HG03135 (cell line): ENCODE measurements at regions not wholly inside any gene's neighbourhood (a gene's known extent, or its start where the extent isn't known, plus 50 kb on each side); places are given as distances from the start of the nearest gene placed in this dataset.

Source experiments
- ATAC-seq: cut with Tn5 transposase; IDR thresholded peaks from one replicate; pipeline ENCODE4 v1.9.1; 2021; ENCODE audit warnings: mild to moderate bottlenecking, moderate library complexity; ENCODE audit not compliant: unreplicated experiment

DNA sequence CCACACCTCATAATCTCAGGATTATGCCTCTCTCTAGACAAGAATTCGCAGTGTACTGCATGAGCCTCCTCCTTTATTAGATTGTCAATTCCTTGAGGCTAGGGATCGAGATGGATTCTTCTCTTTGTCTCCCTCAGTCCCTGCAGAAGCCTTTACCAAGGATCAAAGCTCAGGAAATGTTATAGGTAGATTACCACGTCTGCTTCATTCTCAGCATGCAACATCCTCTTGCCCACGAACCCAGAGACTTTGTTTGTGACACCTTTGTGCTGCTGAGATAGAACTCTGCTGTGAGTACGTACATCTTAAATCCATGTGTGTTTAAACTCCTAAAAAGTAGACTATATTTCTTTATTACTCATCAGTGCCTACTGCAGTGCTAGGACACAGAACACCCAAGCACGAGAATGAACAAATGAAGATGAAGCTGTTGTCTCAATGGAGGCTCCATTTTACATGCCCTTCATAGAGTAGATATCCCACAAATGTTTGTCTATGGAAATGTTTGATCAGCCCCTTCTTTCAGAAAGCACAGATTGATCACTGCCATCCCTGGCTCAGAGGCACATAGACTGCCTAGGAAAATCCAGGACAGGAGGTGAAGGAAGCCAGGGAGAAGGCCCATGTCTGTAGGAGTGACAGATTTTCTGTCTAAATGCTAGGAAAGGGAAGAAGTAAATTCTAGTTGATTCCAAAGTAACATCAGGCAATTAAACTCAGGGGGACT is 98.8 kb upstream of the KLHL29 start:
- ATAC-seq, result no peak

GRCh38 chr2:23286758-23287704 is 97.9 kb upstream of the KLHL29 start:
- ATAC-seq, result no peak

- no peak for ATAC-seq
These were observed 95.3 kb upstream of the KLHL29 start for GRCh38 chr2:23289671-23290070.

- ATAC-seq, result no peak
These were observed 93.7 kb upstream of the KLHL29 start for GRCh38 chr2:23291239-23291638.

DNA sequence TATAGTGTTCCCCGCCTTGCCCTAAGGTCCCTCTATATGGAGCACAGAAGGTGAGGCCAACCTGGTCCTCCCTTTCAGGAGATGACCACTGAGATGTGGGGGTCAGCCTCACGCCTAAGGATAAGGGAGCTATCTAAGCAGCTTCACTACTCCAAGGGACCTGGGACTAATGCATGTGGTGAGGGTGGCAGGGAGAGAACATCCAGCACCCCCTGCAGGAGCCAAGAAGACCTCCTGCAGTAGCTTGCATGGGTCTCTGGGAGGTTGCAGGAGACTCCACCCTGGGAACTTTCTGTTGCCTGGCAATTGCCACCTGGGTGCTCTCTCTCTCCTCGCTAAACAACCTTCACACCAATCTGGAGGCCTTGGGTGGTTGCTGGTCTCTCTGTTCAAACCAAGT is 93.0 kb upstream of the KLHL29 start:
- no peak for ATAC-seq

- ATAC-seq, result no peak
These were observed 91.9 kb upstream of the KLHL29 start for GRCh38 chr2:23293063-23293462.

GRCh38 chr2:23293731-23294130 is 91.2 kb upstream of the KLHL29 start:
- no peak for ATAC-seq

- ATAC-seq, result no peak
These were observed 90.7 kb upstream of the KLHL29 start for GRCh38 chr2:23294238-23294637.

GRCh38 chr2:23296691-23297090 is 88.3 kb upstream of the KLHL29 start:
- no peak for ATAC-seq

GRCh38 chr2:23297112-23297511 is 87.9 kb upstream of the KLHL29 start:
- no peak for ATAC-seq

- ATAC-seq, result no peak
These were observed 86.4 kb upstream of the KLHL29 start for GRCh38 chr2:23298551-23298950.

GRCh38 chr2:23299476-23300195 is 85.3 kb upstream of the KLHL29 start:
- ATAC-seq, result no peak

GRCh38 chr2:23301136-23301535 is 83.8 kb upstream of the KLHL29 start:
- ATAC-seq, result no peak

DNA sequence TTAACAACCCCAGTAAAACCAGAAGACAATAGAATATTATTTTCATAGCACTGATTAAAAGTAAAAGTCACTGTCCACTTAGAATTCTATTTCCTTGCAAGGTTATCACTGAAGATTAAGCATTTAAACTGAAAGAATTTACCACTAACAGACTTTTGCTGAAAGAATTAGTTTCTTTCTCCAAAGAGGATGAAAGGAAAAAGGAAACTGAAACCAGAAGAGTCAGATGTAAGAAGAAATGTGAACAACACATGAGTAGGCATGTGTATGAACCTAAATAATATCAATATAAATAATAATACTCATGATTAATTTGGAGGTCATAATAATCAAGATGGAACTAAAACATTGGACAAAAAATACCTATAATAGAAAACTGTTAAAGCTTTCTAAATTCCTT is 82.4 kb upstream of the KLHL29 start:
- no peak for ATAC-seq

- no peak for ATAC-seq
These were observed 78.6 kb upstream of the KLHL29 start for GRCh38 chr2:23306401-23306800.

- no peak for ATAC-seq
These were observed 73.8 kb upstream of the KLHL29 start for GRCh38 chr2:23311186-23311585.

DNA sequence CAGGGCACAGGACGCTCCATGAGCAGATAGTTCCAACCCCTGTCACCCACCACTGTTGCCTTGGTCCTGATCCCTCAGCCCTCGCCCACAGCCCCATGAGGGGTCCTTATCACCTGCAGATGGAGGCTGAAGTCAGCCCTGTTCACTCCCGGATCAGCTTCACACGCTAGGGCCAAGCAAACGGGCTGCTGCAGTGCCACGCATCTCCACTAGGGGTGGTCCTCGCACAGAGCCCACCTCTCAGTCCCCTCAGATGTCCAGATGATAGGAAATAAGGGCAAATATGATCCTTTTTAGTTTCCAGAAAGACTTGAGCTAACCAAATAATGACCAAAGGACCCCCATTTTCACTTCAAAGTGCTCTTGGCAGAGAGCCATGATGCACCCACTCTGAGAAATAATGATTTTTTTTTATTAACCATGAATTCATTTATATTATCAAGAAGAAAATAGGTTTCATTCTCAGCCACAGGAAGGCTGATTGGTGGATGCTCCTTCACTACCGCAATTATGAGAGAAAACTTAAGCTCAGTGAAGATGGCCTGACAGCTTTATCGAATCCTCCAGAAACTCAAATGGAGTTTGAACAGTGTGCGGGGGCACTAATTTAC is 71.9 kb upstream of the KLHL29 start:
- ATAC-seq, result peak; percentile 80

DNA sequence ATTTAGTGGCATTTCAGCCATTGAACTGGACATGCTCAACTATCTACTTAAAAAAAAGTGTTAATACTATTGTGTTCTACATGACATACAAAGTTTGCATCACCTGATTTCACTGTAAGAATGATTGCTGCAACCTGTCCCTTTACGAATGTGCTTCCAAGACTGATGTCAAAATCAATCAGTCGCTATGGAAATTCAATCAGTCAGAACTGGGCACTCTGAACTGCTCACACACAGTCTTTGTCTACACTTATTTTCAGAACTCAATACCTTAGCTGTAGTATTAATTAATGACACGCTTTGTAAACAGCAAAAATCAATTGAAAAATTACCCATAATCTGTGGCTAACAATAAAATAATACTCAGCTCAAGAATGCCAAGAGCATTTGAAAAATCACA is 70.3 kb upstream of the KLHL29 start:
- ATAC-seq, result no peak

DNA sequence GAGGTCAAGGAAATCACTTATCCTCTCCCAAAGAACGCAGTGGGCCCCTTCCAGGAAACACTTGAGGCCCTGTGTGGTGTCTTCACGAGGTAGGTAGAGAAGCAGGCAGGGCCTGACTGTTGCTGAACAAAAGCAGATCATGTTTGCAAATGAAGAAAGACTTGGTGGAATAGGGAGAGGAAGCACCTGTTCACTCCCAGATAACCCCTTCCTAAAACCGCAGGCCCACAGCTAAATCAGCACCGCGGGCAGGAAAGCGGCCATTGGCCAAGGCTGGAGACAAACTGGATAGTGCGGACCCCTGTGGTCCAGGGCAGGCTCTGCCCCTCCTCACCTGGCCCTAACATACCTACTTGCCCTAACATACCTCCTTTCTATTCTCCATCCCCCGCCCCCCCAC is 64.9 kb upstream of the KLHL29 start:
- ATAC-seq, result no peak

- no peak for ATAC-seq
These were observed 63.2 kb upstream of the KLHL29 start for GRCh38 chr2:23321751-23322150.

DNA sequence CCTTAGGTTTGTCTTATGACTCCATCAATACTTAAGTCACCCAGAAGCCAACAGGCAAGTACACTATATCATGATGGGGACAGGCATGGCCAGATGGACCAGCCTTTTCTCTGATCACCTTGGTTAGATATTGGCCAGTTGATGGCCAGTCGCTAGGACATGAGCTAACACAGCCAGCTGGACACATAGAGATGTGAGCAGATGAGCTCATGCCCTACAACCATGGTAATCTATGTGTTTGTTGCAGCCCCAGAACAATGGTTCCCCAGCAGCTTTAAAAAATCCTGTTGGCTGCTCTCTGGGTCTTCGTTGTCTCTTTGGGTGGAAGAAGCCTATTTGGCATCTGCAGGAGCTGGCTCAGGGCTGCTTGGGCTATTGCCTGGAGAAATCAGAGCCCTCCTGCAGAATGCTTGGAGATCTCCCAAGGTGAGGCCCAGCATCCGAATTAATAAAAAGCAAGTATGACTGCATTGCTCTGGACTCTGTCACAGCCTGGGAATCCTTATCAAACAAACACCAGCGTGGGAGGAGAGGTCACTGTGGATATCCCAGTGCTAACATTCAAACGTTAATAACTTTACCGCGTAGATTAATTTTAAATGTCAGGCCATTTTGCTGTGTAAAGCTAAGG is 62.3 kb upstream of the KLHL29 start:
- ATAC-seq, result no peak
